GM12878 (cell line): ENCODE measurements at regions not wholly inside any gene's neighbourhood (a gene's known extent, or its start where the extent isn't known, plus 50 kb on each side); places are given as distances from the start of the nearest gene placed in this dataset.

Source experiments
- ATAC-seq: fragments of 200-7000 bp; cut with Tn5 transposase; 3 replicates; pipeline ENCODE4 v1.9.1; 2020; ENCODE audit warnings: mild to moderate bottlenecking, moderate library complexity
- BruUV-seq: library from RNA; stranded (reverse); fragments of 400-500 nt; replicated peaks from 2 replicates; lab custom pipeline; 2021; lab: Mats Ljungman, UMichigan
- CTCF ChIA-PET: fragments of 300-600 bp; sonication (Branson Sonifier 250); formaldehyde crosslinking; extraction: SDS; loops from one replicate; lab custom pipeline; 2021; ENCODE audit warnings: inconsistent platforms; lab: Yijun Ruan, JAX
- POLR2A ChIA-PET: fragments of 350-600 bp; formaldehyde crosslinking; extraction: SDS; loops from one replicate; lab custom pipeline; 2021; ENCODE audit warnings: inconsistent platforms; lab: Charles Lee
- RAD21 ChIA-PET: fragments of 300-600 bp; sonication (Branson Sonifier 250); formaldehyde crosslinking; loops from one replicate; lab custom pipeline; 2023; ENCODE audit warnings: antibody characterized with exemption; ENCODE audit not compliant: unreplicated experiment; lab: Charles Lee
- SMC1A ChIA-PET: fragments of 300-600 bp; sonication (Branson Sonifier 250); formaldehyde crosslinking; loops from one replicate; lab custom pipeline; 2023; ENCODE audit not compliant: unreplicated experiment, uncharacterized antibody; lab: Charles Lee
- DNase-seq: peaks from one replicate; pipeline ENCODE4 v3.0.0-alpha.2; 2011; ENCODE audit warnings: low read depth, low spot score
- FAIRE-seq: peaks from 3 replicates; lab custom pipeline; 2011; peaks lifted over from hg19 to GRCh38; lab: Jason Lieb, UNC
- H2AFZ ChIP-seq: 2 replicates; pipeline ENCODE4 v1.6.0; 2011; ENCODE audit warnings: low read depth, low read length, control low read depth; ENCODE audit not compliant: control insufficient read depth
- H3K27ac ChIP-seq: 2 replicates; pipeline ENCODE4 v1.5.1; 2011; ENCODE audit warnings: control low read depth; ENCODE audit not compliant: control insufficient read depth, insufficient read depth
- H3K27me3 ChIP-seq, 2 experiments: replicated peaks in 1 of 2; 2 replicates each; pipeline versions ENCODE4 v1.6.0 to v1.6.1; 2011; ENCODE audit warnings: low read length in 1 of 2; ENCODE audit not compliant: control insufficient read depth in 2 of 2, insufficient read depth in 2 of 2
- H3K36me3 ChIP-seq, 2 experiments: 2 replicates each; pipeline ENCODE4 v1.5.1; 2011; ENCODE audit warnings: low read length in 1 of 2; ENCODE audit not compliant: control insufficient read depth in 2 of 2, insufficient read depth in 2 of 2
- H3K4me1 ChIP-seq: 2 replicates; pipeline ENCODE4 v1.6.1; 2011; ENCODE audit warnings: mild to moderate bottlenecking, low read length, moderate library complexity, mixed read lengths; ENCODE audit not compliant: control insufficient read depth, insufficient read depth
- H3K4me2 ChIP-seq: 2 replicates; pipeline ENCODE4 v1.6.0; 2011; ENCODE audit warnings: control low read depth; ENCODE audit not compliant: control insufficient read depth, insufficient read depth
- H3K4me3 ChIP-seq: fragments of 200-600 bp; sonication (generic); 2 replicates; pipeline ENCODE4 v1.5.1; 2016
- H3K79me2 ChIP-seq: 2 replicates; pipeline ENCODE4 v1.6.0; 2011; ENCODE audit warnings: low read length; ENCODE audit not compliant: control insufficient read depth, insufficient read depth
- H3K9ac ChIP-seq: 2 replicates; pipeline ENCODE4 v1.8.0; 2011; ENCODE audit warnings: low read length, control low read depth, mixed read lengths; ENCODE audit not compliant: control insufficient read depth, insufficient read depth
- H3K9me3 ChIP-seq: replicated peaks from 3 replicates; pipeline ENCODE4 v1.5.1; 2011; ENCODE audit warnings: mild to moderate bottlenecking, low read length; ENCODE audit not compliant: control insufficient read depth, insufficient read depth
- H4K20me1 ChIP-seq: 2 replicates; pipeline ENCODE4 v1.6.0; 2011; ENCODE audit not compliant: control insufficient read depth, insufficient read depth
- BACH1 ChIP-seq: fragments of 450-650 bp; IDR thresholded peaks from 2 replicates; pipeline ENCODE4 v1.6.1; 2017; ENCODE audit warnings: mild to moderate bottlenecking, borderline replicate concordance
- CUX1 ChIP-seq: IDR thresholded peaks from 2 replicates; pipeline ENCODE4 v1.6.1; 2012; ENCODE audit warnings: improper control_type of control experiment, low read depth, low read length; ENCODE audit not compliant: insufficient replicate concordance
- EZH2 ChIP-seq: IDR thresholded peaks from 2 replicates; pipeline ENCODE4 v1.6.1; 2012; ENCODE audit warnings: low read depth, mild to moderate bottlenecking, control low read depth, inconsistent platforms, low read length, borderline replicate concordance; ENCODE audit not compliant: control insufficient read depth
- IKZF1 ChIP-seq: fragments of 450-650 bp; conservative IDR thresholded peaks from 2 replicates; pipeline ENCODE4 v1.6.1; 2017; ENCODE audit warnings: antibody characterized with exemption, mild to moderate bottlenecking
- MXI1 ChIP-seq: fragments of 150-350 bp; IDR thresholded peaks from 2 replicates; pipeline ENCODE4 v1.6.1; 2011; ENCODE audit warnings: low read depth, mild to moderate bottlenecking, inconsistent platforms, low read length, improper control_type of control experiment
- PAX5 ChIP-seq: IDR thresholded peaks from 2 replicates; pipeline ENCODE4 v1.6.1; 2011; ENCODE audit warnings: low read depth, low read length, borderline replicate concordance
- YBX1 ChIP-seq: fragments of 450-650 bp; IDR thresholded peaks from 2 replicates; pipeline ENCODE4 v1.6.1; 2016; ENCODE audit warnings: antibody characterized with exemption
- ZBTB11 ChIP-seq: fragments of 450-650 bp; formaldehyde crosslinking; IDR thresholded peaks from 2 replicates; pipeline ENCODE4 v1.5.0; 2022; ENCODE audit warnings: mild to moderate bottlenecking, missing genetic modification characterization
- ZZZ3 ChIP-seq: IDR thresholded peaks from 2 replicates; pipeline ENCODE4 v1.6.1; 2011; ENCODE audit warnings: low read depth; ENCODE audit not compliant: control insufficient read depth, insufficient read length
- WGBS: methylation state at CpG from one replicate; pipeline ENCODE4 v1.1.6; 2016; ENCODE audit warnings: low lambda C conversion rate; ENCODE audit not compliant: insufficient replicate concordance, insufficient coverage; ENCODE audit errors: missing lambda C conversion rate; 5-methylcytosine and 5-hydroxymethylcytosine counted together
- in situ Hi-C: fragments of 300-500 bp; cut with MboI; formaldehyde crosslinking; loops from 9 replicates; pipeline ENCODE4 v1.14.3; 2018; ENCODE audit warnings: mixed read lengths
- intact Hi-C: fragments of 100-400 bp; cut with micrococcal nuclease; formaldehyde crosslinking; loops from one replicate; pipeline ENCODE4 v1.14.2; 2022; ENCODE audit not compliant: unreplicated experiment

- TF ChIP-seq BACH1: no peak
- no peak for TF ChIP-seq EZH2
- intact Hi-C loops (no loop called here), in situ Hi-C loops (no loop called here)
- ATAC-seq (no peak), DNase-seq (no peak), FAIRE-seq (no peak)
- no peaks in the 10 kb centered on the region for H3K36me3 ChIP-seq
- WGBS: 13% methylated on average over 3 of the region's 3 CpGs
- H3K4me3 ChIP-seq: no peak overlapping the region
- no peak overlapping the region for H3K4me2 ChIP-seq
- SMC1A ChIA-PET: no interaction called here
- CTCF ChIA-PET: no interaction called here
- no peak overlapping the region for H3K9ac ChIP-seq
- H3K27me3 ChIP-seq: no peaks in the 10 kb centered on the region
- RAD21 ChIA-PET: no interaction called here
- BruUV-seq: no TSS peak
- no peaks in the 10 kb centered on the region for H3K79me2 ChIP-seq
- no peak overlapping the region for H2AFZ ChIP-seq
- no peak overlapping the region for H3K27ac ChIP-seq
- H4K20me1 ChIP-seq: no peaks in the 10 kb centered on the region
- no peaks in the 10 kb centered on the region for H3K9me3 ChIP-seq
- no peaks in the 10 kb centered on the region for H3K4me1 ChIP-seq
- POLR2A ChIA-PET: no interaction called here
These were observed 371.0 kb upstream of the MTPN start for GRCh38 chr7:136348142-136348541.

- ATAC-seq (no peak), FAIRE-seq (no peak), DNase-seq (no peak)
- Histone ChIP-seq H3K27me3 (no peaks in the 10 kb centered on the region), H3K36me3 (no peaks in the 10 kb centered on the region), H3K27ac (no peak overlapping the region), H3K4me3 (no peak overlapping the region), H3K4me1 (no peaks in the 10 kb centered on the region), H3K9ac (no peak overlapping the region), H3K4me2 (no peak overlapping the region), H4K20me1 (no peaks in the 10 kb centered on the region), H3K9me3 (no peaks in the 10 kb centered on the region), H2AFZ (no peak overlapping the region), H3K79me2 (no peaks in the 10 kb centered on the region)
- SMC1A ChIA-PET: interaction anchor here (1.0 kb wide), 1 partner anchor 10 kb away, joined by 3 read pairs; no protein-coding TSS in a partner anchor
- RAD21 ChIA-PET: no interaction called here
- CTCF ChIA-PET: interaction anchor here (0.6 kb wide), 1 partner anchor 33 kb away, joined by 3 read pairs; no protein-coding TSS in a partner anchor
- BruUV-seq: no TSS peak
- POLR2A ChIA-PET: no interaction called here
- WGBS: 59% methylated on average over 1 of the region's 1 CpG
- intact Hi-C loops (no loop called here), in situ Hi-C loops (no loop called here)
- TF ChIP-seq IKZF1 (no peak), MXI1 (no peak), ZZZ3 (no peak), ZBTB11 (CRISPR knock-in tag) (no peak), YBX1 (no peak), CUX1 (no peak), PAX5 (no peak)
These were observed 370.3 kb upstream of the MTPN start for GRCh38 chr7:136347488-136347887.
